HCT116 (cell line): ENCODE measurements at regions not wholly inside any gene's neighbourhood (a gene's known extent, or its start where the extent isn't known, plus 50 kb on each side); places are given as distances from the start of the nearest gene placed in this dataset.

Experiments
- CBX3 ChIP-seq: IDR thresholded peaks from 2 replicates; pipeline ENCODE4 v1.6.1; 2012; ENCODE audit warnings: low read depth
- CEBPB ChIP-seq: IDR thresholded peaks from 2 replicates; pipeline ENCODE4 v1.6.1; 2012; ENCODE audit warnings: low read depth
- CTCF ChIP-seq, 3 experiments: fragments of 200-600 bp in 1 of 3; sonication (generic) in 1 of 3; IDR thresholded peaks in 2 of 3; conservative IDR thresholded peaks in 1 of 3; 2 replicates each; pipeline ENCODE4 v1.5.1; 2012 to 2017; ENCODE audit warnings: low read depth in 2 of 3, low read length in 2 of 3, antibody characterized with exemption in 1 of 3, borderline replicate concordance in 1 of 3, control low read depth in 1 of 3, mild to moderate bottlenecking in 1 of 3, mixed read lengths in 1 of 3, mixed run types in 1 of 3, moderate library complexity in 1 of 3; ENCODE audit not compliant: insufficient read depth in 1 of 3
- ELF1 ChIP-seq: IDR thresholded peaks from 2 replicates; pipeline ENCODE4 v1.6.1; 2012; ENCODE audit warnings: low read depth, borderline replicate concordance
- JUND ChIP-seq: IDR thresholded peaks from 2 replicates; pipeline ENCODE4 v1.6.1; 2012
- REST ChIP-seq: IDR thresholded peaks from 2 replicates; pipeline ENCODE4 v1.6.1; 2012; ENCODE audit warnings: low read depth
- SP1 ChIP-seq: IDR thresholded peaks from 2 replicates; pipeline ENCODE4 v1.6.1; 2012; ENCODE audit warnings: low read depth
- TCF7L2 ChIP-seq: IDR thresholded peaks from 2 replicates; pipeline ENCODE4 v1.7.0; 2011; ENCODE audit warnings: borderline replicate concordance, inconsistent platforms; ENCODE audit not compliant: insufficient read depth, insufficient read length; ENCODE audit errors: extremely low read depth
- YY1 ChIP-seq: IDR thresholded peaks from 2 replicates; pipeline ENCODE4 v1.6.1; 2011; ENCODE audit warnings: low read length, low read depth, moderate library complexity, mild to moderate bottlenecking; ENCODE audit not compliant: insufficient replicate concordance; ENCODE audit errors: extremely low read depth

DNA sequence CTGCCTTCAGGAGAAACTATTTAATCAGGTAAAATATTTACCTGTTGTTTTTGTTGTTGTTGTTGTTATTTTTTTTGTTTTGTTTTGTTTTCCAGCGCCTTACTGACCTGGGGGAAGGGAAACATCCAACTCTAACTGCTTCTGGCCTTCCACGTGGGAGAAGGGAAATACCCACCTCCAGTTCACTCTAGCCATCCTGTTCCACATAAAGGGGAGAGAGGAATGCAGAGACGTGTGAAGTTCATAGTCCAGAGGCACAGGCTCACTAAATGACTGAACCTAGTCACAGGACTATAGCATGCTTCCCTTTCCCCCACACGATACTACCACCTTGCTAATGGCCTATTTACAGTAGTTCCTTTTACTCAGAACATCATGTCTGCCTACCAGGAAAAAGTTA lies 72.4 kb upstream of the VSTM5 start:
- TF ChIP-seq JUND (no peak), CTCF (IDR thresholded peaks at IDR 0.05 in 2 of 3, conservative IDR thresholded peaks at IDR 0.05 in 1 of 3; ENCODE audit: borderline replicate concordance in 1 of 3, insufficient read depth in 1 of 3, low read depth in 2 of 3, low read length in 2 of 3) (no peak), CBX3 (no peak), SP1 (no peak), ELF1 (no peak), CEBPB (no peak), YY1 (no peak), TCF7L2 (no peak), REST (no peak)
